ENCODE measurements at regions not wholly inside any gene's neighbourhood (a gene's known extent, or its start where the extent isn't known, plus 50 kb on each side); places are given as distances from the start of the nearest gene placed in this dataset.

DNA sequence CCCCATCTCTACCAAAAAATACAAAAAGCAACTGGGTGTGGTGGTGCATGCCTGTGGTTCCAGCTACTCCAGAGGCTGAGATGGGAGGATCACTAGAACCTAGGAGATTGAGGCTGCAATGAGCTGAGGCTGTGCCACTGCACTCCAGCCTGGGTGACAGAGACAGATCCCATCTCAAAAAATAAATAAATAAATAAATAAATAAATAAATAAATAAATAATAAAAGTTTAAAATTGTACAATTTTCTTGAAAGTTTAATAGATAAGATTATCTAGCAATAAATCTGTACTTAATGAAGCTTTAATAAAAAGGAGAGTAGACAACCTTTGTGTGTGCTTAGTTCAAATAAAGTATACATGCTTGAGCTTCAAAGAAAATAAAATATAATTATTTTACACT, 310.0 kb upstream of the LRIG3 start:
- DNase-seq (ENCODE audit: low read depth): no peak

DNA sequence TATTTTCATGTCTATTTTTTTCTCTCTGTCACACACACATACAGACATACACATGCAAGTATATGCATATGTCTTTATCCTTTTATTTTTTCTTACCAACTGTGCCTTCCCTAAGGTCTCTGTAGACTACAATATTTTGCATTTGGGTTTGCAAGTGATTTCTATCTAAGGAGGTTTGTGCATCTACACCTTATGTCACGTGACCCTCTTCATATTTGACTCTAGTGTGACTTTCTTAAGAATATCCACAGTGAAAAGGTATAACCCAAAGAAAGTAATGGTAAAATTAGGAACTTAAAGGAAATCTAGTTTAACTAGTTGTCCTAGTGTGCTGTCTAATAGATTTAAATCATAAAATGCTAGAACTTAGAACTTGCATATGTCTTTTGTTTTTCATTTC, 298.8 kb upstream of the LRIG3 start:
- no peak for DNase-seq (ENCODE audit: low read depth)

DNA sequence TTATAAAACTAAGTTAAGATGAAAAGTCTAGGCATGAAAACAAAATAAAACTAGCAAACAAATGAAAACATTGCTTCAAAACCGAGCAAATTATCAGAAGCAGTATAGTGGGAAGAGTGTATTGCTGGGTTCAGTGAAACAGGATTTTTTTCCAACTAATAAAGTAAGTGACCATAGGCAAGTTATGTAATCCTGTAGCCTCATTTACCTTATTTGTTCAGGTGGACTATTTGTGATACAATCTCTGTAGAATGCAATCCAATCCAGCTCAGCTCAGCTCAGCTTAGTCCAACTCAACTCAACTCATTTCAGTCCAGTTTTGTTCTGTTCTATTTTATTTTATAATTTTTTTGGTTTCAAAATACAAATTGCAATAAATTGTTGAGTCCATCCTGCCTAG, 276.7 kb upstream of the LRIG3 start:
- no peak for DNase-seq (ENCODE audit: low read depth)

DNA sequence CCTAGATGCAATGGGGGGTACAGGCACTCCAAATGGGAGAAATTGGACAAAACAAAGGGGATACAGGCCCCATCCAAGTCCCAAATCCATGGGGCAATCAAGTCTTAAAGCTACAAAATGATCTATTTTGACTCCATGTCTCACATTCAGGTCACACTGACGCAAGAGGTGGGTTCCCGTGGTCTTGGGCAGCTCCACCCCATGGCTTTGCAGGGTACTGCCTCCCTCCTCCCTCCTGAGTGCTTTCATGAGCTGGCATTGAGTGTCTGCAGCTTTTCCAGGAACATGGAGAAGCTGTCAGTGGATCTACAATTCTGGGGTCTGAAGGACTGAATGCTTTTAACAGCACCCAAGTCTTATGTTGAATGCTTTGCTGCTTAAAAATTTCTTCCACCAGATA, 274.5 kb upstream of the LRIG3 start:
- DNase-seq (ENCODE audit: low read depth): no peak

DNA sequence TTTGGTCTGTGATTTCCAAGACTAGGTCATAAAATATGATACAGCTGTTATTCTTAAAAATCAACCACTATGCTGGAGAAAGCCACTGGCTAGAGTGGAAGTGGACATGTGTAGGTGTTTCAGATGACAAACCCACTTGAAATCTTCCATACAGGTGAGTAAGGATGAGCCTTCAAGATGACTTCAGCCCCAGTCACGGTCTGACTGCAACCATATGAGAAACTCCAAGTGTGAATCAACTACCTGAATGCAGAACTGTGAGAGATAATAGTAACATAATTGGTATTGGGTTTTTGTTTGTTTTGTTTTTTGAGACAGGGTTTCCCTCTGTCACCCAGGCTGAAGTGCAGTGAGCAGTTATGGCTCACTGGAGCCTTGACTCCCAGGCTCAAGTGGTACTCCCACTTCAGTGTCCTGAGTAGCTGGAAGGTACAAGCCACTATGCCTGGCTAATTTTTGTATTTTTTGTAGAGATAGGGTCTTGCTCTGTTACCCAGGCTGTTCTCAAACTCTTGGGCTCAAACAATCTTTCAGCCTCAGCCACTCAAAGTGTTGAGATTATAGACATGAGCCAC, 273.3 kb upstream of the LRIG3 start:
- DNase-seq (ENCODE audit: low read depth): no peak

DNA sequence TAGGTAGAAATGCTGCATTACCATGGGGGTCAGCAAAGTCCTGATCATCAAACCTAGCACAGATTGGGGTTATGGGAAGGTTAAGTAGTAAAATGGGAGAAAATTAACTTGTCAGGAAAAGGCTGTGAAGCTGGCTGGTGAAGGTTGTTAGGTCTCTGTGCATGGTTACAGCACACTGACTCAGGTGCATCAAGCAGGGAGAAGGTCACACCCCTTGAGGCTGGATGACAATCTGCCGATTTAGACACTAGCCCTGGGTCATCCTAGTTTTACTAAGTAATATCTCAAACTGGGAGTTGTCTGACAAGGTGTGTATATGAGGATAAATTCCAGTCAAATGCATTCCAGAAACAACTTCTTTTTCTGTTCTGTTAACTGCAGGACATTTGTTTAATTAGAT, 271.1 kb upstream of the LRIG3 start:
- no peak for DNase-seq (ENCODE audit: low read depth)

DNA sequence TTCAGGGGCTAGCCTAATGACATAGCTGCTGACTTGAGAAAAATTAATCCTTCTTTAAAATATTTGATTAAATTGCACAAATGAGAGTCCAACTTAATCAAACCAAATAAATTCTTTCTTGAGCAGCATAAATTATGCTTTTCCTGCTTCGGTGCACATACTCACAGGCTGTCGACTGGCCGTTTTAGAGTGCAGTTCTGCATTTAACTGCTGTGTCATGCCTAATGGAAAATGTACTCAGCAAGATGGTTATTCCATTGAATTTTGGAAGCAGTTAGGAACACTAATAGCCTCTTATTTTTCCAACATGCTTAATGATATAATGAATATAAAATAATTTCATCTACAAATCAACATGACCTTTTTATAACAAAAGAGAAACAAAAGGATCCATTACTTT, 266.1 kb upstream of the LRIG3 start:
- no peak for DNase-seq (ENCODE audit: low read depth)

DNA sequence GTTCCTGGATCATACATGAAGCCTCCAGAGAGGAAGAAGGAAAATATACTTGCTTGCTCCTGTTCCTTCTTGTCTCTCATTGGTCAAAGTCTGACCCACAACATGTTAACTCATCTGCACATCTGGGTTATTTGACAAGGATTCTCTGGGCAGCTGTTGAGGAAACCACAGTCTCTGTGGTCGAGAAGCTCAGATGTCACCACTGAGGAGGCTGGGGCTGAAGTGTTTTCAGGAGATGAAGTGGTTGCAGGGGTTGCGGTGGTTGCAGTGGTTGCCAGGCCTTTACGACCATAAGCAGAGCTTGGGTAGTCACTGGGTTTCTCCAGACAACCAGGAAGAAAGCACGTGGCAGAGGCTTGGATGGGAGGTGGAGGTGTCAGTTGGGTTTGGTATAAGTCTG, 265.0 kb upstream of the LRIG3 start:
- DNase-seq (ENCODE audit: low read depth): no peak

DNA sequence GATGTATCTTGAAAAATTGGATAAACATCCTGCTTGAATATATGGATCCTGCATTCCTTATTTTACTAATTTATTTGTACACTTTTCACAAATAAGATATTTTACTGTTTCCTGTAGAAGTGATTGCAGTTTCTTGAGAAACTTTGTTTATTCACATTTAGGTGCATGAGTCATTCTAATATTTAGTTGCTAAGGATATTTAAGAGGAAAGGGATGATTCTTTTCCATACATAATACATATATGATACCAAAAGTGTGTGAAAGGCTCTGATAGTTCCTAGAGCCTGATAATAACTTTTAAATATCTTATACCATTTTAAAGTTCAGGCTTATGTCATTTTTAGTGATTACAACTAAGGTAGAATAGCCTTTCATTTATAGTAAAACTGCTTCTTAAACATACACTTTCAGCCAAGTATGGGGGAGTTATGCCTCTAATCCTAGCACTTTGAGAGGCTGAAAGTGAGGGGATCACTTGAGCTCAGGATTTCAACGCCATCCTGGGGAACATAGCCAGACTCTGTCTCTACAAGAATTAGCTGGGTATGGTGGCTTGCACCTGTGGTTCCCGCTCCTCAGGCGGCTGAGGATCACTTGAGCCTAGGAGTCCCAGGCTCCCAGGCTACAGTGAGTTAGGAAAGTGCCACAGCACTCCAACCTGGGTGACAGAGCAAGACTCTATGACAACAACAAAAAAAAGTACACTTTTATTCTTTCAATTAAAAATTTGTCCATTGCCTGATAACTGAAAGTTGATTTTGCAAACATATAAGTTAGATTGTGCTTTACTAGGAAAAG, 262.6 kb upstream of the LRIG3 start:
- no peak for DNase-seq (ENCODE audit: low read depth)

DNA sequence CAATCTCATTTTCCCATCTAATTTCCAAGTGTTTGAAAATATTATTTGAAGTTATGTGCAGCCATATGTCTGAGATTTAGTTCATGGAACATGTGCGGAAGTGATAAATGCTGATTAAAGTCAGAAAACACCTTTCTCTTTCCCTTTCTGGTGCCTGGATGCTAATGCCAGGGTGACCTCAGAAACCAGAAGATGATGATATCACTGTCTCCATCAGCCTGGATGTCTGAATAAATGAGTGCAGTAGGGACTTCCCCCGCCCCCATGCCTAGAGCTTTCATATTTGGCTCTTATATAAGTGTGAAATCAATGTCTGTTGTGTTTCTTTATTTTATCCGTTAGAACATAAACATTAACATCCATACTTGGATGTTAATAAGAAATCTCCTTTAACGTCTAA, 261.9 kb upstream of the LRIG3 start:
- DNase-seq (ENCODE audit: low read depth): no peak

DNA sequence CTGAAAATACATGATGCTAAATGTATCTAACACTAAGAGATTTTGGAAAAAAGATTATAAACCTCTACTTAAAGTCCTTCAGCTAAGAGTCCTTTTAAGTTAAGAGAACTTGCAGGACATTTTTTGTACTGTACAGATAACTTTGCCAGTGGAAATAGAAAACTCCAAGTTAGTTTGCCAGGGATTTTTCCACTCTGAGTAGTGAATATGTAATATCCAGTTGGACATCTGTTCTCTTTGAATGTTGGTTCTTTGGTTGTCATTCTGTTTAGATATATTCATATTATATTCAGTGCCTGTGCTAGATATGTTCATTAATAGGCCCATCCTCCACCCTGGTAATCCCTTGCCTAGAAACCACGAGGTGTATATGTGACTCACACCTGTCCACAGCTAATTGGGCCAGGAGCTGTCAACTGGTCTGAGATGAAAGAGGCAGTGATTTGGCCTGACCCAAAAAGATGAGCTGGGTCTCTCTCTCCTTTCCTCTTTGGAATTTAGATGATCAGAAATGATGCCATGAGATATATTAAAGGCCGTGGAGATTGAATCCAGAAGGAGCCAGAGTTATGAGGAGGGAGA, 261.0 kb upstream of the LRIG3 start:
- DNase-seq (ENCODE audit: low read depth): no peak

DNA sequence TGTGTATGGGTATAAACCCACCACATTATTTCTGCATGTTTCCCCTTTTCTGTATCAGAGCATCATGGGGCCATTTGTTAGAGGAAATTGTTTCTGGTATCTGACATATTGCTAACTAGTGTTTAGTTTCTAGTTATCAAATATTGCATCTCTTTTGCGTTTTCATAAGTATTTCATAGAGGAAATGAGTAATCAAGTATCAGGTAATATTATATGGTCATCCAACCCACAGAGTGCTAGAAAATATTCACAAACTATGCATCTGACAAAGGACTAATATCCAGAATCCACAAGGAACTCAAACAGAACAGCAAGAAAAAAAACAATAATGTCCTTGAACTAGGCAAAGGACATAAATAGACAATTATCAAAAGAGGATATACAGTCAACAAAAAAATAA, 258.9 kb upstream of the LRIG3 start:
- DNase-seq (ENCODE audit: low read depth): no peak

DNA sequence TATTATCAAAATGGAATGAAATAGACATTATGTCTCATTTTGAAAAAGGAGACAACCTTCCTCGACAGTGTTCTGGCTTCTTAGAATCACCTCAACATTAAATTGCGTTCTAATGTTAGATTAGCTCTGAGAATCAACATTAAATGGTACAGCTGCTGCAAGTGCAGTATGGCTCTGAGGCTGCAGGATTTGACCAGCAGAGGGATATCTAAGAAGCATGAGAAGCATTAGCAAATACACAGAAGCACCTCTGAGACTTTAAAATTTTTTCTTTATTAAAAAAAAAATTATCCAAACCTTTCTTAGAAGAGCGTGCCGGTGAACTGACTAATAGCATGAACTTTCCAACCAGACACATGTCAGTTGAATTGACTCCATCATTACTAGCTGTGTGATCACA, 253.4 kb upstream of the LRIG3 start:
- DNase-seq (ENCODE audit: low read depth): no peak

DNA sequence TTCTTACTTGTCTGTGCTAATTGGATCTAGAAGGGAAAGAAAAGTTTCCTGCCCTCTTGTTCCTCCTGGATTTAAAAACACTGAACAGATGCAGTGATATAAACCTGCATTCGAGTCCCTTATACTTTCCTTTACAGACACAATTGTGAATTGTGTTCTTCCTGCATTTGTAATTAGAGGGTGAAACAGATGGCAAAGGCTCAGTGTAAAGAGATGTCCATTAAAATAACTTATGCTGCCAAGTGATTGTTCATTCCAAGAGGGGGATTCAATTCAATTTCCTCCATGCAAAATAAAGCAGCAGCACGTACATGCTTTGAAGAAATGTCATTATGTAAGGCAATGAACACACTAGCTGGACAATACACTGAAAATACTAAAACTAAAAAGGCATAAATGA, 248.3 kb upstream of the LRIG3 start:
- DNase-seq (ENCODE audit: low read depth): no peak

DNA sequence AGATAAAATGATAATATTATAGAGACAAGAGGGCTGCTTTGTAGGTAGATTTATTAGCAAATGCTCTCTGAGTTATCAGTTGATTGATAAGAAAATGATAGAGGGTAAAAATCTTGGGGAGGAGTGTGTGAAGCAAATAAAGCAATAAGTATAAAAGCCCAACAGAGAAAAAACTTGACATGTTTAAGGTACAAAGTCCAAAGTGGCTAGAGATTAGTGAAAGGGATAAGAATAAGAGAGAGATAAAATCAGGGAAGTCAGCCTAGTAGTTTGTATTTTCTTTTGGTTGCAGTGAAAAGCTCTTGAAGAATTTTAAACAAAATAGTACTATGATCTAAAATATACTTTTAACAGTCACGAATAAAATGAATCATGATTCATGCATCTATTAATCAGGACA, 246.2 kb upstream of the LRIG3 start:
- DNase-seq (ENCODE audit: low read depth): no peak

DNA sequence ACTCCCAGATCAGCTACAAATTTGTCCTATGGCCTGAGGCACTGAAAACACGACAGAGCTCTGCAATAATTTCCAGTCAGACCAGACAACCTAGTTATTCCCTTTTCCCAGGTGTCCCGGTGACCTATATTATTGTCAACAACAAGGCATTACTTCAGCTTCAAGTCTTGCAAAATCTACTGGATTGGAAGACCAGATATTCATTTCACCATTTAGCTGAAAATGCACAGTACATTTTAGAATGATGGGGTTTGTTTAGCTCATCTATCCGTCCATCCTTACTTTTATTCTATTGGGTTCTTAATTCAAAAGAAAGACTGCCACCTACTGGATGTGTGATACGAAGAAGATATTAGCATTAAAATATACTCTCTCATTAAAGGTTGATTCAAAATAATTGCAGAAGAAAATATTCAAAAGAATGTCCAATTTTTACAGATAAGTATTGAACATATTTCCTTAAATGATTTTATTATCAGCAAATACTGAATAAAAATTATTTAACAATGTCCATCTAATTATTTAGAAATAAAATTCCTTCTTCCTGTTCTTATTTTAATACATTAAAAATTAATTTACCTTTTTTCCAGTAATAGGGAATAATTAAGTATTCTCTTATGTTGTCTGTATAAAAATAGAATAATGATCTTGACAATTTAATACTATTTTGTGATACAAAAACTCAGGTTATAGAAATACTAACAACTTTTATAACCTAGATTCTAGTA, 244.9 kb upstream of the LRIG3 start:
- DNase-seq (ENCODE audit: low read depth): no peak

DNA sequence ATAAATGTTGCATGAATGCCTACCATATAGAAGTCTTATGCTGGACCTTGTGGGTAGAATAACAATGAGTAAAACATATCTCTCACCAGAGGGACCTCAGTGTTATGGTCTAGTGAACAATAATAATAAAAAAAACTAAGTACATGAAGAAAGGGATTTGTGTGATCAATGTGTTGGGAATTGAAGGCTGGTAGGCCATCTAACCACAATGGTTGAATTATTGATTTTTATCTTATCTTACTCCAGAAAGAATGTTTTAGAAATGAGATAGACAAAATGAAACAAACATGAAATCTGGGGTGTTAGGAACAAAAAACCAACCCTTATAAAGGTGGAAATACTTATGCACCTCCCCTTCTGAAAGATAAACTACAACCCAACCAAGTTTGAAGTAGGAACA, 243.9 kb upstream of the LRIG3 start:
- DNase-seq (ENCODE audit: low read depth): no peak

DNA sequence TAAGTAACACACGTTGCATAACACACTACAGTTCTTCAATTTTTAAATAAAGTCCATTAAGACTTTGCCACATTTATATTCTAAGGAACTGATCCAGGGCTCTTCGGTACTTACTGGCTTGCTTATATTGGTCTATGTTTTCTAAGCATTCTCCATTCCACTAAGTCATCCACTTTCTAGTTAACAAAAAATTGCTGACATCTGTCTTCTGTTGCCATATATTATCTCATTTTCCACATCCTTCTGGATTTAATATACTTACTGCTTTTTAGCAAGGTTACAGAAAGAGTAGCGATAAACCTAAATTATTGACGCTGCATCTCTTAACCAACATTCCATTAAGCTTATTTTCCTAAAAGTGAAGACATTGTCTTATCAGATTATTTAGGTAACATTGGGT, 238.4 kb upstream of the LRIG3 start:
- DNase-seq (ENCODE audit: low read depth): no peak

DNA sequence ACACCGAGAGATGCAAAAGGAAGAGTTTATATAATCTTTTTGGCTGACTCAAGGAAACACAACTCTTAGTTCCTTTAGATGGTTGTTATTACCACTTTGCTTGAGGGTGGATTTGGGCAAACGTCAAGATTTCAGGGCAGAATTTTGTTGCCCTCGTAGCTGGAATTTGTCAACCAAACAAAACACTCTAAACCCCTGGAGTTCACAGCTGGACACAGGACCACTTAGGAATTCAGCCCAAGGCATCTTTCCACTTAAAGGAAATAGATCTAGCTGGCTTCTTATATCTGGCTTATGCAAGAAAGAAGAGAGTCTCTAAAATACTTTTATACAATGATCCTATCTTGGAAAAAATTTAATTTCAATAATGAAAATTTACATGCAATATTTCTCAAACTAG, 237.8 kb upstream of the LRIG3 start:
- no peak for DNase-seq (ENCODE audit: low read depth)

DNA sequence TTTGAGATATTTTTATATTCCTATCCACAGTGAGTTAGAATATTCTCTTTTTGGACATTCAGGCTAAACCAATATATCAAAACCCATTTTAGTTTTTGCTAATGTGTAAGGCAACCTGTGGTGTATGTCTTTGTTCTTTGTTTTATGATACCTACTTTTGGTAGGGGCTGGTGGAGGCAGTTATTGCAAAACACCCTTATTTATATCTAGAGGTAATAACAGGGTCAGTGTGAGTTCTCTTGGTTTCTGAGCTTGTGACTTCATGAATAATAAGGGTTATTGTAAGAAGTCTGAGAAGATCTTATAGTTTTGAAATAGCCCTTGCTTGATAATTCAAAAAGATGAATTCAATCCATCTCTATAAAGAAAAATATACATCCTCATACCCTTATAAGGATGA, 235.1 kb upstream of the LRIG3 start:
- no peak for DNase-seq (ENCODE audit: low read depth)

DNA sequence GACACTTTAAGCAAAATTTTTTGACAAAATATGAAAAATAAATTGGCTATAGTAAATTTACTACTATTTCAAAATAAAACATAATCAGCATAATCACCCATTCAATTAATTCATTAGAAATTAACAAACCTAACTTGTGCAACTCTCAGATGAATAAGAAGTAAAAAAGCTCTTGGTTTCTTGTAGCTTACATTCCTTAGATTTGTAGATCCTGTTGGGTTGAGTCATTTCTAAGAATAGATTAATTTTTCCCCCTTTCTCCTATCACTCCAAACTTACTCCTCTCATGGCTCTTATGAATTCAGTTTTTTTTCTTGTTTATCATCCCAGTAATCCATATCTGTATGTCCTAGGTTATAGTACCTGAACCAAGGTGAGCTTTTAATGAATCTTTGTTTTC, 230.9 kb upstream of the LRIG3 start:
- no peak for DNase-seq (ENCODE audit: low read depth)

DNA sequence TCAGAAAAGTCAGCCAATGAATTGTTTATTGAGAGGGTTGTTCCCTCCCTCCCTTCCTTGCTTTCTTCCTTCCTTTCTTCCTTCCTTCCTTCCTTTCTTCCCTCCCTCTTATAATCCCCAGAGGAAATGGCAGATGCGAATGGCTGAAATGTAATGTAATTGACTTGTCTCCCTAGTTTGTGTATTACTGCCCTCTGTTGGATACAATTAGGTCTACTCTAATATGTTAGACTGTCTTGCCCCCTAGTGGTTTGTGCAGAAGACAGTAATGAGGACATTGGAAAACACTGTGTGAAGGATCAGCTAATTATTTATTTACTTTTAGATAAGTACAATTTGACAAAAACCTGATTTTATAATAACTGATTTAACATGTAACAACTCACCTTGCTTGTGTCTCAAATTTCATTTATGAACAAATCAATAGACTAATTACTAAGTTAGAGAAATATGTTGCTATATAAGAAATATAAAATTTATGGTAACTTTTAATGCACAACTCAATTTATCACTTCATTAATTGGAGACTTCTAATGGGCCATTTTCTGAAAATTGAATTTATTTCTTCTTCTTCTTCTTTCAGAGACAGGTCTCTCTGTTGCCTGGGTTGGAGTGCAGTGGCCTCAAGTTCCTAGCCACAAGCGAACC, 229.8 kb upstream of the LRIG3 start:
- DNase-seq (ENCODE audit: low read depth): no peak

DNA sequence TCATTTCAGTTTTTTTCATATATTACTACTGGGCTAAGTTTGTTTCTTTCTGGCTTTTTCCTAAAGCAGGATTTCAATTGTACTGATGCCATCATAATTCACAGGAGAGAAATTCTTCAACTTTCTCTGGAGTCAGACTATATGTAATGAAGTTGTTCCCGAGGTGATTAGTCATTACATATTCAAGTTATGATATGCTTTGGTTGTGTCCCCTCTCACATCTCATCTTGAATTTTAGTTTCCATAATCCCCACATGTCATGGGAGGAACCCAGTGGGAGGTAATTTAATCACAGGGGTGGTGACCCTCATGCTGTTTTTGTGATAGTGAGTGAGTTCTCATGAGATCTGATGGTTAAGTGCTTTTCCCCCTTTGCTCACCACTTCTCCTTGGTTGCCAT, 227.5 kb upstream of the LRIG3 start:
- no peak for DNase-seq (ENCODE audit: low read depth)

All from stimulated activated CD8-positive, alpha-beta memory T cell treated with anti-CD3 and anti-CD28 coated beads, Interleukin-7, amount 100 ng/mL, for 24 hours (primary cell).